Endothelial cell of umbilical vein (primary cell): ENCODE measurements at regions not wholly inside any gene's neighbourhood (a gene's known extent, or its start where the extent isn't known, plus 50 kb on each side); places are given as distances from the start of the nearest gene placed in this dataset.

Source experiments
- BruUV-seq: library from RNA; stranded (reverse); fragments of 400-500 nt; replicated peaks from 2 replicates; lab custom pipeline; 2021; lab: Mats Ljungman, UMichigan
- CTCF ChIA-PET: fragments of 300-600, 350-600 bp; sonication (Branson Sonifier 250); formaldehyde crosslinking; loops from one replicate; lab custom pipeline; 2021; ENCODE audit warnings: antibody characterized with exemption, inconsistent platforms; lab: Charles Lee
- POLR2A ChIA-PET: fragments of 300-600, 350-600 bp; sonication (Branson Sonifier 250); formaldehyde crosslinking; loops from one replicate; lab custom pipeline; 2021; ENCODE audit warnings: antibody characterized with exemption, inconsistent platforms; lab: Charles Lee
- DNase-seq: peaks from one replicate; pipeline ENCODE4 v3.0.0-alpha.2; 2011; ENCODE audit warnings: low read depth, low spot score
- FAIRE-seq: peaks from 2 replicates; lab custom pipeline; 2011; peaks lifted over from hg19 to GRCh38; lab: Jason Lieb, UNC
- H2AFZ ChIP-seq: 2 replicates; pipeline ENCODE4 v1.6.0; 2012; ENCODE audit warnings: low read depth, low read length, control low read depth, inconsistent platforms
- H3K27ac ChIP-seq: 2 replicates; pipeline ENCODE4 v1.5.1; 2011; ENCODE audit warnings: low read depth, mild to moderate bottlenecking, control low read depth, low read length, moderate library complexity; ENCODE audit not compliant: insufficient read depth
- H3K27me3 ChIP-seq, 2 experiments: 2 replicates each; pipeline versions ENCODE4 v1.6.0 to v1.6.1; 2011; ENCODE audit warnings: low read length in 2 of 2, mixed read lengths in 1 of 2; ENCODE audit not compliant: control insufficient read depth in 2 of 2, insufficient read depth in 2 of 2
- H3K36me3 ChIP-seq, 2 experiments: 2 replicates in 1 of 2; 3 replicates in 1 of 2; pipeline ENCODE4 v1.5.1; 2011; ENCODE audit warnings: low read length in 2 of 2, mild to moderate bottlenecking in 1 of 2, moderate library complexity in 1 of 2; ENCODE audit not compliant: control insufficient read depth in 2 of 2, insufficient read depth in 2 of 2; ENCODE audit errors: extremely low read depth in 1 of 2
- H3K4me1 ChIP-seq: 3 replicates; pipeline ENCODE4 v1.5.1; 2011; ENCODE audit warnings: mild to moderate bottlenecking, low read length; ENCODE audit not compliant: control insufficient read depth, insufficient read depth; ENCODE audit errors: extremely low read depth
- H3K4me2 ChIP-seq: 2 replicates; pipeline ENCODE4 v1.6.1; 2011; ENCODE audit warnings: low read length, control low read depth, mixed read lengths; ENCODE audit not compliant: insufficient read depth
- H3K4me3 ChIP-seq, 3 experiments: fragments of 200-600 bp in 1 of 3; sonication (generic), shearing (Covaris generic) in 1 of 3; replicated peaks in 1 of 3; 2 replicates each; pipeline ENCODE4 v1.5.1; 2011 to 2016; ENCODE audit warnings: control low read depth in 3 of 3, low read length in 3 of 3, mild to moderate bottlenecking in 2 of 3, inconsistent platforms in 1 of 3, low read depth in 1 of 3, moderate library complexity in 1 of 3; ENCODE audit not compliant: insufficient read depth in 1 of 3
- H3K79me2 ChIP-seq: 2 replicates; pipeline ENCODE4 v1.6.0; 2012; ENCODE audit warnings: low read length, inconsistent platforms; ENCODE audit not compliant: control insufficient read depth, insufficient read depth
- H3K9ac ChIP-seq: replicated peaks from 2 replicates; pipeline ENCODE3; 2011; ENCODE audit warnings: low read length, control low read depth; ENCODE audit not compliant: insufficient read depth; ENCODE audit errors: extremely low read depth
- H3K9me1 ChIP-seq: replicated peaks from 3 replicates; pipeline ENCODE4 v1.6.0; 2011; ENCODE audit warnings: mild to moderate bottlenecking, low read length; ENCODE audit not compliant: control insufficient read depth, insufficient read depth; ENCODE audit errors: extremely low read depth
- H3K9me3 ChIP-seq: replicated peaks from 2 replicates; pipeline ENCODE4 v1.5.1; 2012; ENCODE audit warnings: low read length, inconsistent platforms; ENCODE audit not compliant: control insufficient read depth, insufficient read depth
- H4K20me1 ChIP-seq: replicated peaks from 2 replicates; pipeline ENCODE3; 2011; ENCODE audit warnings: mild to moderate bottlenecking, low read length; ENCODE audit not compliant: control insufficient read depth, insufficient read depth; ENCODE audit errors: extremely low read depth
- CTCF ChIP-seq, 2 donors: IDR thresholded peaks; 1 replicate in 1 of 2; 2 replicates in 1 of 2; pipeline ENCODE4 v1.5.1; 2011; ENCODE audit warnings: low read length in 2 of 2, mild to moderate bottlenecking in 2 of 2, moderate library complexity in 2 of 2, control low read depth in 1 of 2, inconsistent platforms in 1 of 2, low read depth in 1 of 2; ENCODE audit not compliant: insufficient read depth in 1 of 2; ENCODE audit errors: extremely low read depth in 1 of 2
- EZH2 ChIP-seq: IDR thresholded peaks from 2 replicates; pipeline ENCODE4 v1.6.1; 2012; ENCODE audit warnings: borderline replicate concordance, low read depth, mild to moderate bottlenecking, moderate library complexity, low read length, inconsistent platforms; ENCODE audit not compliant: severe bottlenecking
- GATA2 ChIP-seq: IDR thresholded peaks from 2 replicates; pipeline ENCODE4 v1.7.0; 2011; ENCODE audit warnings: low read depth, mild to moderate bottlenecking, moderate library complexity, mixed read lengths, low read length; ENCODE audit not compliant: insufficient read length, insufficient read depth
- JUN ChIP-seq: IDR thresholded peaks from 2 replicates; pipeline ENCODE4 v1.6.1; 2011; ENCODE audit warnings: borderline replicate concordance, low read depth; ENCODE audit not compliant: insufficient read length, insufficient read depth
- MYC ChIP-seq: IDR thresholded peaks from one replicate; pipeline ENCODE4 v1.6.1; 2011; ENCODE audit warnings: mild to moderate bottlenecking, low read depth, low read length
- POLR2A ChIP-seq: IDR thresholded peaks from 2 replicates; pipeline ENCODE4 v1.6.1; 2012; ENCODE audit warnings: low read depth, mild to moderate bottlenecking, control low read depth, low read length
- POLR2AphosphoS5 ChIP-seq: IDR thresholded peaks from 2 replicates; pipeline ENCODE4 v1.6.1; 2012; ENCODE audit warnings: low read depth, mild to moderate bottlenecking, control low read depth, low read length, moderate library complexity; ENCODE audit not compliant: insufficient read depth
- dilution Hi-C: fragments of 300-500 bp; cut with MboI; formaldehyde crosslinking; loops from one replicate; pipeline ENCODE4 v1.15.0; 2019; ENCODE audit warnings: low sequenced_read_pairs; ENCODE audit not compliant: extremely low pct_ligation_motif_present
- intact Hi-C: fragments of 100-400 bp; cut with micrococcal nuclease; formaldehyde crosslinking; loops from one replicate; pipeline ENCODE4 v1.10.0; 2022
- TF ChIP-seq, protein P1 (sequence below): IDR thresholded peaks from 2 replicates; pipeline ENCODE4 v1.6.1; 2011; ENCODE audit not compliant: insufficient read depth, insufficient read length

DNA sequence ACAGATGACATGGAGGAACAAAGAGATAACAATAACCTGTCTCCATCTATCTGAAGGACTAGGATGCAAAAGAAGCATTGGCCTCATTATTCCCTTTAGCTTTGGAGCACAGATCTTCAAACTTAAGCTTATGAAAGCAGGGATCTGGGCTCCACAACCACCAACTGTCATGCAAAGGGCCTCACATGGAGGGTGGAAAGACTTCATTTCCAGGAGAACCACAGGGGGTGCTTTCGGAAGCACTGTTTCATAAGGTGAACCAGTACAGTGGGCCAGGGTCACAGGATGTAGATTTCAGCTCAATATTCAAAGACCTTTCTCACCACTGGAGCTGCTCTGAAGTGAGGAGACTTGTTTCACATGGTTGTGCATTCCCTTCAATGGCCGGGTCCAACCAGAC, 55.1 kb upstream of the MYB start:
- no peak overlapping the region for H3K4me3 ChIP-seq
- no peaks in the 10 kb centered on the region for H3K79me2 ChIP-seq
- FAIRE-seq (no peak), DNase-seq (no peak)
- H3K9ac ChIP-seq: no peak overlapping the region
- dilution Hi-C loops: no loop called here
- no peak overlapping the region for H3K4me2 ChIP-seq
- no peaks in the 10 kb centered on the region for H3K36me3 ChIP-seq
- no peaks in the 10 kb centered on the region for H3K9me3 ChIP-seq
- no peaks in the 10 kb centered on the region for H4K20me1 ChIP-seq
- ChIA-PET CTCF (interaction anchor here (1.2 to 1.4 kb wide), 2 partner anchors 15 to 39 kb away, joined by 3 read pairs; no protein-coding TSS in a partner anchor), POLR2A (no interaction called here)
- no peak overlapping the region for H3K27ac ChIP-seq
- H3K27me3 ChIP-seq: peaks cover 6 to 14% of the 10 kb centered on the region in 2 experiments
- H3K4me1 ChIP-seq: no peaks in the 10 kb centered on the region
- intact Hi-C loops: no loop called here
- TF ChIP-seq CTCF (IDR thresholded peaks at IDR 0.05; ENCODE audit: extremely low read depth in 1 of 2, insufficient read depth in 1 of 2, low read depth in 1 of 2, low read length in 2 of 2) (no peak), JUN (no peak), POLR2AphosphoS5 (no peak), MYC (no peak), POLR2A (no peak), GATA2 (no peak), EZH2 (no peak)
- TF ChIP-seq, protein P1, sequence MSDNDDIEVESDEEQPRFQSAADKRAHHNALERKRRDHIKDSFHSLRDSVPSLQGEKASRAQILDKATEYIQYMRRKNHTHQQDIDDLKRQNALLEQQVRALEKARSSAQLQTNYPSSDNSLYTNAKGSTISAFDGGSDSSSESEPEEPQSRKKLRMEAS: no peak
- no TSS peak for BruUV-seq
- H2AFZ ChIP-seq: no peak overlapping the region
- H3K9me1 ChIP-seq: no peaks in the 10 kb centered on the region
